ENCODE measurements at regions not wholly inside any gene's neighbourhood (a gene's known extent, or its start where the extent isn't known, plus 50 kb on each side); places are given as distances from the start of the nearest gene placed in this dataset.
"Not testable (repeated sequence)": the region's sequence is repeated elsewhere in the genome, so short reads cannot be mapped to it uniquely, and the experiment has no call there.

DNA sequence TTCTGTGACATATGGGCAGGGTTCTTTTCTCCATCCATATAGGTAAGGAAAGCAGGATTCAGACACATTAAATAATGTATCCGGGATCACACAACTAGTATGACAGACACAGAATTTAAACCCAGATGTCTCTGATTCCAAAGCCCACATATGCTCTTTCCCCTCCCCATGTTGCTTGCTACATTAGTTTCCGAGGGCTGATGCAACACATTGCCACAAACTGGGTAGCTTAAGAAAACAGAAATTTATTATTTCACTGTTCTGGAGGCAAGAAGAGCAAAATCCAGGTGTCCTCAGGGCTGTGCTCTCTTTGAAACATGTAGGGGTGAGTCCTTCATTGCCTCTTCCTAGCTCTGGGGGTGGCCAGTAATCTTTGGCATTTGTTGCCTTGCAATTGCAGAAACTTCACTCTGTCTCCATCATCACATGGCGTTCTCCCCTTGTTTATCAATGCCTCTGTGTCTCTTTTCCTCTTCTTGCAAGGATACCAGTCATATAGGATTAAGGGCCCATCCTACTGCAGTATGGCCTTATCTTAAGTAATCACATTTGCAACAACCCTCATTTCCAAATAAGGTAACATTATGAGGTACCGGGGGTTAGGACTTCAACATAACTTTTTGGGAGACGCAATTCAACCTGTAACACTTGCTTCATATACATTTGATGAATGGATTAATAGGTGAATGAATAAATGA is 83.0 kb upstream of the CCND2 start:
- no peak overlapping the region for H3K27ac ChIP-seq
- H3K36me3 ChIP-seq (ENCODE audit: control insufficient read depth, insufficient read depth, low read length): no peaks in the 10 kb centered on the region
- TF ChIP-seq, protein P1, sequence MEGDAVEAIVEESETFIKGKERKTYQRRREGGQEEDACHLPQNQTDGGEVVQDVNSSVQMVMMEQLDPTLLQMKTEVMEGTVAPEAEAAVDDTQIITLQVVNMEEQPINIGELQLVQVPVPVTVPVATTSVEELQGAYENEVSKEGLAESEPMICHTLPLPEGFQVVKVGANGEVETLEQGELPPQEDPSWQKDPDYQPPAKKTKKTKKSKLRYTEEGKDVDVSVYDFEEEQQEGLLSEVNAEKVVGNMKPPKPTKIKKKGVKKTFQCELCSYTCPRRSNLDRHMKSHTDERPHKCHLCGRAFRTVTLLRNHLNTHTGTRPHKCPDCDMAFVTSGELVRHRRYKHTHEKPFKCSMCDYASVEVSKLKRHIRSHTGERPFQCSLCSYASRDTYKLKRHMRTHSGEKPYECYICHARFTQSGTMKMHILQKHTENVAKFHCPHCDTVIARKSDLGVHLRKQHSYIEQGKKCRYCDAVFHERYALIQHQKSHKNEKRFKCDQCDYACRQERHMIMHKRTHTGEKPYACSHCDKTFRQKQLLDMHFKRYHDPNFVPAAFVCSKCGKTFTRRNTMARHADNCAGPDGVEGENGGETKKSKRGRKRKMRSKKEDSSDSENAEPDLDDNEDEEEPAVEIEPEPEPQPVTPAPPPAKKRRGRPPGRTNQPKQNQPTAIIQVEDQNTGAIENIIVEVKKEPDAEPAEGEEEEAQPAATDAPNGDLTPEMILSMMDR (IDR thresholded peaks at IDR 0.05): no peak
- no peaks in the 10 kb centered on the region for H3K9me3 ChIP-seq (ENCODE audit: control insufficient read depth, low read length)
- no peaks in the 10 kb centered on the region for H3K79me2 ChIP-seq
- no peak overlapping the region for H2AFZ ChIP-seq
- H3K9ac ChIP-seq: no peak overlapping the region
- no peak overlapping the region for H3K4me3 ChIP-seq (ENCODE audit: low read depth, low read length)
- H3K27me3 ChIP-seq (ENCODE audit: control insufficient read depth, insufficient read depth, low read length): no peaks in the 10 kb centered on the region
- H3K4me2 ChIP-seq (ENCODE audit: low read length): no peak overlapping the region
- no peaks in the 10 kb centered on the region for H3K4me1 ChIP-seq

DNA sequence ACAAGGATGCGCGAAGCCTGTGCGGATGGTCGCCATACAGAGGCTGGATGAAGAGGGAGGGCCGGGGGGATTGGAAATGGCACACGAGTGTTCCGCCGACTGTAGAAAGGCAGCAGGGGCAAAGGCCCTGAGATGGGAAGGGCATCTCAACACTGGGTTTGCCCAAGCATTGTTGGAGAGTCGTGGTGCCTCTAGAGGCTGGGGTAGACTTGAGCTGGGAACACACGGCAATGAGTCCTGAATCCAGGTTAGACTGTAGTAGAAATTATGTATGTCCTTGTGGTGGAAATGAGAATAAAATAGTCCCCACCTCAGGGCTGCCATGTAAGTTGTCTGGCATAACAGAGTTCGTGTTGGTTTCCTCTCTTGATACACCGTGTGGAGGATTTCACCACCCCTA is 83.8 kb upstream of the CCND2 start:
- no peaks in the 10 kb centered on the region for H3K36me3 ChIP-seq (ENCODE audit: control insufficient read depth, insufficient read depth, low read length)
- TF ChIP-seq, protein P1 (IDR thresholded peaks at IDR 0.05): no peak
- no peaks in the 10 kb centered on the region for H3K9me3 ChIP-seq (ENCODE audit: control insufficient read depth, low read length)
- H3K4me3 ChIP-seq (ENCODE audit: low read depth, low read length): no peak overlapping the region
- H3K27ac ChIP-seq: no peak overlapping the region
- H3K79me2 ChIP-seq: no peaks in the 10 kb centered on the region
- no peak overlapping the region for H3K9ac ChIP-seq
- no peak overlapping the region for H3K4me2 ChIP-seq (ENCODE audit: low read length)
- no peaks in the 10 kb centered on the region for H3K27me3 ChIP-seq (ENCODE audit: control insufficient read depth, insufficient read depth, low read length)
- H3K4me1 ChIP-seq: no peaks in the 10 kb centered on the region
- no peak overlapping the region for H2AFZ ChIP-seq

DNA sequence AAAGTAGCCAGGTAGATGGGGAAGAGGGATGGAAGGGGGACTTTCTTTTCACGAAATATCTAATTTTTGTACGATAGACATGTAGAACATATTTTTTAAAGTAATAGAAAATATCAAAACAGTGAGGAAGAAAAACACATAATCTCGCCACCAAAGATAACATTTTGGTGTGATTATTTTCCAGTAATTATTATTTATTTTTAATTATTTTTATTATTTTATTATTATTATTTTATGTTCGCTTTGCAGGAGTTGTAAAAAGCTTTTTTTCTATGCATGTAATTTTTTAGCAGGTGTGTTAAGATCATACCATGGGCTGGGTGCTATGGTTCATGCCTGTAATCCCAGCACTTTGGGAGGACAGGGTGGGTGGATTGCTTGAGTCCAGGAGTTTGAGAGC is 85.6 kb upstream of the CCND2 start:
- TF ChIP-seq, protein P1 (IDR thresholded peaks at IDR 0.05): no peak

DNA sequence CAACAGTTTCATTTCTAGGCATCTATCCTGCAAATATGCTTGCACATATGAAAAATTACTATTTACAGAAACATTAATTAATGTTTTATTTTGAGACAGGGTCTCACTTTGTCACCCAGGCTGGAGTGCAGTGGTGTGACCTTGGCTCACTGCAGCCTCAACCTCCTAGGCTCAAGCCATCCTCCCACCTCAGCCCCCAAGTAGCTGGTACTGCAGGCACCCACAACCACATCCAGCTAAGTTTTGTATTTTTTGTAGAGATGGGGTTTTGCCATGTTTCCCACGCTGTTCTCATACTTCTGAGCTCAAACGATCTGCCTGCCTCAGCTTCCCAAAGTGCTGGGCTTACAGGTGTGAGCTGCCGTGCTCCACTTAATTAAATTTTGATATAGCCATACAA is 86.2 kb upstream of the CCND2 start:
- not testable (repeated sequence) for H2AFZ ChIP-seq; H3K27me3 ChIP-seq (ENCODE audit: control insufficient read depth, insufficient read depth, low read length); H3K4me2 ChIP-seq (ENCODE audit: low read length); H3K9me3 ChIP-seq (ENCODE audit: control insufficient read depth, low read length); H3K9ac ChIP-seq; H3K36me3 ChIP-seq (ENCODE audit: control insufficient read depth, insufficient read depth, low read length); H3K27ac ChIP-seq; H3K4me3 ChIP-seq (ENCODE audit: low read depth, low read length); H3K79me2 ChIP-seq; H3K4me1 ChIP-seq

More for the DNA sequence above, 85.6 kb upstream of the CCND2 start:
- H3K4me2 ChIP-seq (ENCODE audit: low read length): no peak overlapping the region
- no peaks in the 10 kb centered on the region for H3K79me2 ChIP-seq
- no peaks in the 10 kb centered on the region for H3K4me1 ChIP-seq
- H3K9ac ChIP-seq: no peak overlapping the region
- H3K27ac ChIP-seq: no peak overlapping the region
- H3K9me3 ChIP-seq (ENCODE audit: control insufficient read depth, low read length): no peaks in the 10 kb centered on the region
- no peak overlapping the region for H2AFZ ChIP-seq
- no peaks in the 10 kb centered on the region for H3K27me3 ChIP-seq (ENCODE audit: control insufficient read depth, insufficient read depth, low read length)
- H3K4me3 ChIP-seq (ENCODE audit: low read depth, low read length): no peak overlapping the region
- H3K36me3 ChIP-seq (ENCODE audit: control insufficient read depth, insufficient read depth, low read length): no peaks in the 10 kb centered on the region

DNA sequence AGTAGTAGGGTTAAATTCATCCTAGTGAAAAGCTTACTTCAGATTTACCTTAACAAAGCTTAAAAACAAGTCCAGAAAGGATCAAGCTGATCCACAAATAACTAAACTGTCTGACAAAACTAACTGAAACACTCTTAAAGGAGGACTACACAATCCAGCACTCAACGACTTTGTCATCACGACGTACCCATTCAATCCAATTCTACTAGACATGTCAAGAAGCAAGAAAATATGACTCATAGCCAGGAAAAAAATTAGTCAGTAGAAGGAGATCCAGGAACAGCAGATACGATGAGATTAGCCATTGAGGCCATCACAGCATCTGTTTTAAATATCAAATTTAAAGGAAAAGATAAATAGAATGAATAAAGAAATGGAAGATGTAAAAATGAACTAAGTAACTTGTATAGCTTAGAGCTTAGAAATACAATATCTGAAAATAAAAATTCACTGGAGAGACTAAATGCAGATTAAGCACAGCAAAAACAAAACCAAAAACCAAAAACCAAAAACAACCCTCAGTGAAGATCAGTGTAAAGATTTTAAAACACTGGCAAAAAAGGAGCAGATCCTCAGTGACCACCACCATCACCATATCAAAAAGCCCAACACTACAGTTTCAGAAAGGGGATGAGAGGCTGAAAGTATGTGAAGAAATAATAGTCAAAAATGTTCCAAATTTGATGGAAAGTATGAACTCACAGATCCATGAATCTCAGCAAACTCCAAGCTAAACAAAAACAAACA is 95.0 kb upstream of the CCND2 start:
- Histone ChIP-seq H3K4me3 (ENCODE audit: low read depth, low read length) (no peak overlapping the region), H3K4me1 (no peaks in the 10 kb centered on the region), H3K9me3 (ENCODE audit: control insufficient read depth, low read length) (no peaks in the 10 kb centered on the region), H3K27me3 (ENCODE audit: control insufficient read depth, insufficient read depth, low read length) (no peaks in the 10 kb centered on the region), H3K36me3 (ENCODE audit: control insufficient read depth, insufficient read depth, low read length) (no peaks in the 10 kb centered on the region), H3K9ac (no peak overlapping the region), H2AFZ (no peak overlapping the region), H3K27ac (no peak overlapping the region), H3K4me2 (ENCODE audit: low read length) (no peak overlapping the region), H3K79me2 (no peaks in the 10 kb centered on the region)
- TF ChIP-seq, protein P1 (IDR thresholded peaks at IDR 0.05): no peak

Measured in parathyroid adenoma (tissue), 2 donors.